RWPE1 (cell line): ENCODE measurements at regions not wholly inside any gene's neighbourhood (a gene's known extent, or its start where the extent isn't known, plus 50 kb on each side); places are given as distances from the start of the nearest gene placed in this dataset.

Source experiments
- CTCF ChIA-PET: fragments of 350-600 bp; sonication (Branson Sonifier 250); formaldehyde crosslinking; extraction: SDS; loops from one replicate; lab custom pipeline; 2021; lab: Yijun Ruan, JAX
- POLR2A ChIA-PET: fragments of 400-600 bp; formaldehyde crosslinking; extraction: SDS; loops from one replicate; lab custom pipeline; 2020; ENCODE audit warnings: antibody characterized with exemption; ENCODE audit not compliant: low non-redundant PET; lab: Yijun Ruan, JAX
- DNase-seq: peaks from one replicate; pipeline ENCODE4 v3.0.0; 2012; ENCODE audit warnings: low spot score
- H3K27ac ChIP-seq: fragments of 450-650 bp; 2 replicates; pipeline ENCODE4 v1.5.1; 2017
- CTCF ChIP-seq: fragments of 450-650 bp; conservative IDR thresholded peaks from 2 replicates; pipeline ENCODE4 v1.5.1; 2017; ENCODE audit warnings: low read depth, mild to moderate bottlenecking

- no peak overlapping the region for H3K27ac ChIP-seq
- CTCF ChIA-PET: interaction anchor here (1.8 kb wide), 1 partner anchor 147 kb away, joined by 3 read pairs; no protein-coding TSS in a partner anchor
- no peak for TF ChIP-seq CTCF
- POLR2A ChIA-PET: no interaction called here
- DNase-seq: no peak
Observed at GRCh38 chr13:42392180-42392579, 120.2 kb downstream of the AKAP11 start.

GRCh38 chr13:42392716-42393572 lies 121.0 kb downstream of the AKAP11 start:
- no peak for DNase-seq
- ChIA-PET CTCF (no interaction called here), POLR2A (no interaction called here)
- no peak for TF ChIP-seq CTCF
- no peak overlapping the region for H3K27ac ChIP-seq

DNA sequence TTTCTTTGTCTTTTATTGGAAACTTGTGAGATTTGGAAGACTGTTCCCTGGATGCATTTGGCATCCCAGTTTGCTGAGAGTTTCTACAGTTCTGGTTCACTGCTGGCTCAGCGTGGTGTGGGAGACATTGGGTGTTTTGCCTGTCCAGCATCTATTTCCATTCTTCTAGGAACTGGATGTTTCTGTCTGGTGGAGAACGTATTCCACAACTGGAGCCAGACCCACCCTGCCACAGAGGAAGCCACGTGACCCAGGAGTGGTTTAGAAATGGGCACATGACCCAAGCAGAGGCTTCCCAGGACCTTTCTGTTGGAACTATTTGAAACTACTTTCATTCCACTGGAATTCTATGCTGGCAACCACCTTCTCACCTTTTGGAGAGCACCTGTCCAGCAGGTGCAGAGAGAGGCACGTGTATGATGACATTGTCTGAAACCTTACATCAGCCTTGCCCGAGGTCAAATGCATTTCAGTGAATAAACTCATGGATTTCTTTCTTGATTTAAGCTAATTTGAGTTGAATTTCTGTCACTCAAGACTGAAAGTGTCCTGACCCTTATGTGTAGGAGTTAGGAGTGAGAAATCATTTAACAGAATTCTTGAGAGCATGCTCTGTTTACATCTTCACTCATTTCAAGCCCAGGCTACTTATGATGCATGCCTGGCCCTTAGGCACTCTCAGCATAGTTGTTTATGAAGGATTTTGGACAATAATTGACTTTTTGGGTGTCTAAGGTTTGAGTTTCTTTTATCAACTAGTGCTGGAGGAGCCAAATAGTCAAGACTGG lies 121.8 kb downstream of the AKAP11 start:
- ChIA-PET POLR2A (no interaction called here), CTCF (no interaction called here)
- no peak for DNase-seq

DNA sequence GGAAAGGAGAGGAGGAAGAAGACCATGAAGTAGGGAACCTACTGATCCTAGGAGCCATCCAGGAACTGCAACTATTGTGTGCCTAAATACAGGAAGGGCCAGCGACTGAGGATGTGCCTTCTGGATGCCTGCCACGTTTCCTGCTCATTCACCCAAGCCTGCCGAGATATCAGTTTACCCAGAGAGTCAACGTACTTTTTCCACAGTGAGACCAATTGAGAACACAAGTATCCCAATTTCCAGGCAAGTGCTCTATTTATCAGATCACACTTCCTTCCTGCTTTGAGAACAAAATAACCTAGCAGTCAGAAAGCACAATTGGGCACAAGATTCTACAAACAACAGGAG lies 122.4 kb downstream of the AKAP11 start:
- no peak for DNase-seq
- ChIA-PET POLR2A (no interaction called here), CTCF (no interaction called here)
- TF ChIP-seq CTCF: no peak
- no peak overlapping the region for H3K27ac ChIP-seq

More for the DNA sequence above, 121.8 kb downstream of the AKAP11 start:
- TF ChIP-seq CTCF: no peak
- no peak overlapping the region for H3K27ac ChIP-seq

DNA sequence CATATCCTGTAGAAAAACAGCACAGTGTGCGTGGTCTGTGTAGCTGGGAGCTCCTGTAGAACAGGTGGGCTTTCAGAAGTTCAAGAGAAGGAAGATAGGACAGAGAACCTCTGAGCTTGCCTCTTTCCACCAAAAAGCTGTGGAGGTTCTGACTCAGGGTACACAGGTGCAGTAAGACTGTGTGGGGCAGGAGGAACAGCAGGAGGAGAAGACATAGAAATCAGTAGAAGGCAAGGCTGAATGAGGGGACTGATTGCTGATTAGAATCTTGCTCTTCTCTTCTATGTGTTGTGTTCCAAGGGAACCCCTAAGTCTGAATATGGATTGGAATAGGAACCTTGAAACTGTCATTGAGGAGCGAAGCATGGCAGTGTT lies 122.7 kb downstream of the AKAP11 start:
- no peak overlapping the region for H3K27ac ChIP-seq
- ChIA-PET CTCF (no interaction called here), POLR2A (no interaction called here)
- DNase-seq: no peak
- TF ChIP-seq CTCF: no peak

- DNase-seq: no peak
- POLR2A ChIA-PET: no interaction called here
- no peak overlapping the region for H3K27ac ChIP-seq
- no peak for TF ChIP-seq CTCF
- CTCF ChIA-PET: no interaction called here
Observed at GRCh38 chr13:42395086-42395821, 123.3 kb downstream of the AKAP11 start.
